Lower lobe of right lung (tissue), 2 donors: ENCODE measurements at regions not wholly inside any gene's neighbourhood (a gene's known extent, or its start where the extent isn't known, plus 50 kb on each side); places are given as distances from the start of the nearest gene placed in this dataset.

ENCODE experiments used
- ATAC-seq, 2 donors: fragments of 200-7000 bp; cut with Tn5 transposase; one replicate each; pipeline ENCODE4 v1.9.1; 2020 to 2022; ENCODE audit warnings: mild to moderate bottlenecking in 2 of 2, moderate library complexity in 2 of 2
- DNase-seq: peaks from one replicate; pipeline ENCODE4 v3.0.0-alpha.2; 2020
- H3K27ac ChIP-seq: fragments of 200-600 bp; one replicate; pipeline ENCODE4 v1.8.0; 2022
- H3K27me3 ChIP-seq: fragments of 200-600 bp; one replicate; pipeline ENCODE4 v1.8.0; 2022; ENCODE audit warnings: low read depth
- H3K36me3 ChIP-seq: fragments of 200-600 bp; one replicate; pipeline ENCODE4 v1.8.0; 2022; ENCODE audit warnings: mild to moderate bottlenecking
- H3K4me1 ChIP-seq: fragments of 200-600 bp; one replicate; pipeline ENCODE4 v1.8.0; 2022
- H3K4me3 ChIP-seq: fragments of 200-600 bp; one replicate; pipeline ENCODE4 v1.8.0; 2022; ENCODE audit warnings: mild to moderate bottlenecking
- H3K9me3 ChIP-seq: fragments of 200-600 bp; one replicate; pipeline ENCODE4 v1.8.0; 2022
- CTCF ChIP-seq: fragments of 200-600 bp; IDR thresholded peaks from one replicate; pipeline ENCODE4 v1.8.0; 2022; ENCODE audit warnings: antibody characterized with exemption, mild to moderate bottlenecking
- intact Hi-C: fragments of 100-400 bp; cut with DNase I; formaldehyde crosslinking; loops from one replicate; pipeline ENCODE4 v1.11.0; 2022
- donor health status: DM: no; HTN: yes; CAD: no; lungs with severe emphysema.

GRCh38 chr2:195051401-195051800 is 605.6 kb upstream of the SLC39A10 start:
- no peak for TF ChIP-seq CTCF
- H3K9me3 ChIP-seq = no peaks in the 10 kb centered on the region
- intact Hi-C loops = no loop called here
- no peaks in the 10 kb centered on the region for H3K4me1 ChIP-seq
- no peak overlapping the region for H3K4me3 ChIP-seq
- H3K36me3 ChIP-seq = no peaks in the 10 kb centered on the region
- no peak for ATAC-seq
- no peak for DNase-seq
- H3K27ac ChIP-seq = no peak overlapping the region
- no peaks in the 10 kb centered on the region for H3K27me3 ChIP-seq

- no peak for ATAC-seq
- H3K4me1 ChIP-seq = no peaks in the 10 kb centered on the region
These were observed 607.5 kb upstream of the SLC39A10 start for GRCh38 chr2:195049372-195050031.

GRCh38 chr2:195047955-195048354 is 609.1 kb upstream of the SLC39A10 start:
- DNase-seq (no peak), ATAC-seq (no peak)
- no peak overlapping the region for H3K27ac ChIP-seq
- intact Hi-C loops = no loop called here
- H3K27me3 ChIP-seq = no peaks in the 10 kb centered on the region
- H3K9me3 ChIP-seq = no peaks in the 10 kb centered on the region
- H3K4me1 ChIP-seq = no peaks in the 10 kb centered on the region
- H3K36me3 ChIP-seq = no peaks in the 10 kb centered on the region
- no peak overlapping the region for H3K4me3 ChIP-seq
- TF ChIP-seq CTCF = no peak

More at GRCh38 chr2:195049372-195050031, 607.5 kb upstream of the SLC39A10 start:
- no peak for DNase-seq
- no peaks in the 10 kb centered on the region for H3K36me3 ChIP-seq
- H3K4me3 ChIP-seq = no peak overlapping the region
- no peaks in the 10 kb centered on the region for H3K27me3 ChIP-seq
- no peak overlapping the region for H3K27ac ChIP-seq
- no peaks in the 10 kb centered on the region for H3K9me3 ChIP-seq
- TF ChIP-seq CTCF = no peak
- intact Hi-C loops = no loop called here

- TF ChIP-seq CTCF = no peak
- DNase-seq (no peak), ATAC-seq (no peak)
- intact Hi-C loops = no loop called here
- Histone ChIP-seq H3K27ac (no peak overlapping the region), H3K4me3 (no peak overlapping the region), H3K36me3 (no peaks in the 10 kb centered on the region), H3K9me3 (no peaks in the 10 kb centered on the region), H3K4me1 (no peaks in the 10 kb centered on the region), H3K27me3 (no peaks in the 10 kb centered on the region)
These were observed 612.2 kb upstream of the SLC39A10 start for GRCh38 chr2:195044801-195045200.

- no peaks in the 10 kb centered on the region for H3K9me3 ChIP-seq
- H3K27me3 ChIP-seq = no peaks in the 10 kb centered on the region
- ATAC-seq = peak in 1 of 2 donors; percentile 39
- intact Hi-C loops = no loop called here
- TF ChIP-seq CTCF = no peak
- DNase-seq = no peak
- no peak overlapping the region for H3K27ac ChIP-seq
- H3K36me3 ChIP-seq = no peaks in the 10 kb centered on the region
- H3K4me3 ChIP-seq = no peak overlapping the region
- no peaks in the 10 kb centered on the region for H3K4me1 ChIP-seq
These were observed 618.9 kb upstream of the SLC39A10 start for GRCh38 chr2:195038153-195038552.
